HCT116 (cell line): ENCODE measurements at regions not wholly inside any gene's neighbourhood (a gene's known extent, or its start where the extent isn't known, plus 50 kb on each side); places are given as distances from the start of the nearest gene placed in this dataset.
A peak's percentile ranks its signal among the peaks of the same experiment; 100 is the strongest.

Source experiments
- ATAC-seq: fragments of 200-7000 bp; cut with Tn5 transposase; 2 replicates; pipeline ENCODE4 v1.9.1; 2020; ENCODE audit warnings: mild to moderate bottlenecking, moderate library complexity
- BruUV-seq: library from RNA; stranded (reverse); fragments of 400-500 nt; replicated peaks from 2 replicates; lab custom pipeline; 2021; lab: Mats Ljungman, UMichigan
- CTCF ChIA-PET: fragments of 300-600 bp; sonication (Branson Sonifier 250); formaldehyde crosslinking; loops from one replicate; lab custom pipeline; 2021; ENCODE audit warnings: antibody characterized with exemption; lab: Charles Lee
- POLR2A ChIA-PET: fragments of 300-600, 350-600 bp; sonication (Branson Sonifier 250); formaldehyde crosslinking; loops from one replicate; lab custom pipeline; 2021; ENCODE audit warnings: antibody characterized with exemption; lab: Charles Lee
- RAD21 ChIA-PET, 2 experiments: fragments of 300-600 bp; sonication (Branson Sonifier 250); formaldehyde crosslinking; loops; one replicate each; lab custom pipeline; 2023; ENCODE audit warnings: low total read pairs in 2 of 2; ENCODE audit not compliant: uncharacterized antibody in 2 of 2, unreplicated experiment in 2 of 2, low non-redundant PET in 1 of 2; lab: Charles Lee
- DNase-seq: peaks from one replicate; pipeline ENCODE4 v3.0.0-alpha.2; 2010; ENCODE audit warnings: low read depth, low spot score
- H2AFZ ChIP-seq: fragments of 200-600 bp; shearing (Covaris generic), sonication (generic); 2 replicates; pipeline ENCODE4 v1.6.1; 2017; ENCODE audit warnings: low read depth, mixed run types, mixed read lengths, antibody characterized with exemption, low read length; ENCODE audit not compliant: poor library complexity, severe bottlenecking
- H3K27ac ChIP-seq: 2 replicates; pipeline ENCODE4 v1.5.1; 2012; ENCODE audit warnings: low read depth, low read length
- H3K27me3 ChIP-seq: fragments of 200-600 bp; sonication (generic); 2 replicates; pipeline ENCODE4 v1.6.1; 2016; ENCODE audit warnings: mixed run types, low read length, mixed read lengths; ENCODE audit not compliant: insufficient read depth
- H3K36me3 ChIP-seq, 2 experiments: fragments of 200-500 bp in 1 of 2; fragments of 200-600 bp in 1 of 2; sonication (Bioruptor generic) in 1 of 2; sonication (generic) in 1 of 2; 2 replicates each; pipeline versions ENCODE4 v1.5.1 to v1.6.1; 2014 to 2016; ENCODE audit warnings: low read length in 2 of 2, inconsistent platforms in 1 of 2, mixed read lengths in 1 of 2, mixed run types in 1 of 2; ENCODE audit not compliant: insufficient read depth in 2 of 2, control insufficient read depth in 1 of 2
- H3K4me1 ChIP-seq, 2 experiments: fragments of 200-600 bp in 1 of 2; sonication (generic) in 1 of 2; 2 replicates each; pipeline versions ENCODE4 v1.5.1 to v1.6.1; 2012 to 2017; ENCODE audit warnings: low read length in 2 of 2, inconsistent platforms in 1 of 2, mild to moderate bottlenecking in 1 of 2, mixed read lengths in 1 of 2, mixed run types in 1 of 2, moderate library complexity in 1 of 2; ENCODE audit not compliant: insufficient read depth in 2 of 2, control insufficient read depth in 1 of 2
- H3K4me2 ChIP-seq: fragments of 200-600 bp; sonication (generic); 2 replicates; pipeline ENCODE4 v1.6.1; 2017; ENCODE audit warnings: mixed run types, low read length, mixed read lengths
- H3K4me3 ChIP-seq, 2 experiments: fragments of 200-600 bp in 1 of 2; sonication (generic) in 1 of 2; replicated peaks in 1 of 2; 2 replicates each; pipeline ENCODE4 v1.5.1; 2011 to 2016; ENCODE audit warnings: low read length in 2 of 2, control low read depth in 1 of 2, low read depth in 1 of 2, mild to moderate bottlenecking in 1 of 2, mixed read lengths in 1 of 2, mixed run types in 1 of 2
- H3K79me2 ChIP-seq: fragments of 200-600 bp; sonication (generic); 2 replicates; pipeline ENCODE4 v1.6.1; 2017; ENCODE audit warnings: mild to moderate bottlenecking, mixed run types, low read length, moderate library complexity, mixed read lengths; ENCODE audit not compliant: insufficient read depth
- H3K9ac ChIP-seq: fragments of 200-600 bp; sonication (generic); 2 replicates; pipeline ENCODE4 v1.6.1; 2016; ENCODE audit warnings: low read length, mixed read lengths
- H3K9me2 ChIP-seq: fragments of 200-600 bp; sonication (generic), shearing (Covaris generic); 2 replicates; pipeline ENCODE4 v1.6.1; 2017; ENCODE audit warnings: mixed run types, mild to moderate bottlenecking, moderate library complexity; ENCODE audit not compliant: insufficient read depth
- H3K9me3 ChIP-seq, 2 experiments: fragments of 200-500 bp in 1 of 2; fragments of 200-600 bp in 1 of 2; sonication (Bioruptor generic) in 1 of 2; sonication (generic) in 1 of 2; 2 replicates each; pipeline ENCODE4 v1.6.1; 2014 to 2017; ENCODE audit warnings: low read length in 2 of 2, mixed read lengths in 2 of 2, inconsistent platforms in 1 of 2, low read depth in 1 of 2, mild to moderate bottlenecking in 1 of 2, mixed run types in 1 of 2, moderate library complexity in 1 of 2; ENCODE audit not compliant: control insufficient read depth in 1 of 2, insufficient read depth in 1 of 2
- H4K20me1 ChIP-seq: fragments of 200-600 bp; sonication (generic), shearing (Covaris generic); 2 replicates; pipeline ENCODE4 v1.6.1; 2017; ENCODE audit warnings: mixed run types, mild to moderate bottlenecking, moderate library complexity; ENCODE audit not compliant: insufficient read depth
- CBX3 ChIP-seq: IDR thresholded peaks from 2 replicates; pipeline ENCODE4 v1.6.1; 2012; ENCODE audit warnings: low read depth
- EGR1 ChIP-seq: IDR thresholded peaks from 2 replicates; pipeline ENCODE4 v1.6.1; 2012; ENCODE audit warnings: low read depth
- ELF1 ChIP-seq: IDR thresholded peaks from 2 replicates; pipeline ENCODE4 v1.6.1; 2012; ENCODE audit warnings: low read depth, borderline replicate concordance
- EZH2phosphoT487 ChIP-seq: fragments of 200-600 bp; IDR thresholded peaks from 2 replicates; pipeline ENCODE4 v1.6.1; 2018; ENCODE audit warnings: antibody characterized with exemption, borderline replicate concordance
- FOSL1 ChIP-seq: IDR thresholded peaks from 2 replicates; pipeline ENCODE4 v1.6.1; 2012; ENCODE audit warnings: low read depth
- JUND ChIP-seq: IDR thresholded peaks from 2 replicates; pipeline ENCODE4 v1.6.1; 2012
- POLR2AphosphoS5 ChIP-seq: IDR thresholded peaks from 2 replicates; pipeline ENCODE4 v1.6.1; 2011; ENCODE audit warnings: mild to moderate bottlenecking, low read depth, low read length, moderate library complexity
- RAD21 ChIP-seq: IDR thresholded peaks from 2 replicates; pipeline ENCODE4 v1.6.1; 2012; ENCODE audit warnings: low read depth, mild to moderate bottlenecking
- YY1 ChIP-seq: IDR thresholded peaks from 2 replicates; pipeline ENCODE4 v1.6.1; 2011; ENCODE audit warnings: low read length, low read depth, moderate library complexity, mild to moderate bottlenecking; ENCODE audit not compliant: insufficient replicate concordance; ENCODE audit errors: extremely low read depth
- ZFX ChIP-seq: fragments of 450-650 bp; IDR thresholded peaks from 2 replicates; pipeline ENCODE4 v1.6.1; 2017
- ZNF274 ChIP-seq: fragments of 200-500 bp; sonication (Bioruptor generic); IDR thresholded peaks from 2 replicates; pipeline ENCODE4 v1.6.1; 2014; ENCODE audit warnings: mild to moderate bottlenecking, low read depth, low read length, inconsistent platforms
- intact Hi-C: fragments of 100-400 bp; cut with micrococcal nuclease; formaldehyde crosslinking; loops from 2 replicates; pipeline ENCODE4 v1.10.0; 2022
- TF ChIP-seq, protein P1 (sequence below), 3 experiments: fragments of 200-600 bp in 1 of 3; sonication (generic) in 1 of 3; IDR thresholded peaks in 2 of 3; conservative IDR thresholded peaks in 1 of 3; 2 replicates each; pipeline ENCODE4 v1.5.1; 2012 to 2017; ENCODE audit warnings: low read depth in 2 of 3, low read length in 2 of 3, antibody characterized with exemption in 1 of 3, borderline replicate concordance in 1 of 3, control low read depth in 1 of 3, mild to moderate bottlenecking in 1 of 3, mixed read lengths in 1 of 3, mixed run types in 1 of 3, moderate library complexity in 1 of 3; ENCODE audit not compliant: insufficient read depth in 1 of 3
- TF ChIP-seq, protein P2 (sequence below): IDR thresholded peaks from 2 replicates; pipeline ENCODE4 v1.6.1; 2012
- TF ChIP-seq, protein P3 (sequence below): IDR thresholded peaks from 2 replicates; pipeline ENCODE4 v1.6.1; 2012
- TF ChIP-seq, protein P4 (sequence below): IDR thresholded peaks from 2 replicates; pipeline ENCODE4 v1.6.1; 2011; ENCODE audit warnings: mild to moderate bottlenecking, low read length, moderate library complexity; ENCODE audit not compliant: insufficient replicate concordance; ENCODE audit errors: extremely low read depth

GRCh38 chr5:39986614-39987013 is 561.8 kb upstream of the DAB2 start:
- intact Hi-C loops = no loop called here
- H3K79me2 ChIP-seq = no peaks in the 10 kb centered on the region
- no peak overlapping the region for H3K27ac ChIP-seq
- no TSS peak for BruUV-seq
- ATAC-seq (no peak), DNase-seq (no peak)
- H3K36me3 ChIP-seq = no peaks in the 10 kb centered on the region
- H3K9me3 ChIP-seq = no peaks in the 10 kb centered on the region
- H3K4me2 ChIP-seq = no peak overlapping the region
- no peaks in the 10 kb centered on the region for H3K9me2 ChIP-seq
- H3K4me1 ChIP-seq = no peaks in the 10 kb centered on the region
- H3K9ac ChIP-seq = no peak overlapping the region
- ChIA-PET RAD21 (no interaction called here), POLR2A (no interaction called here)
- no peaks in the 10 kb centered on the region for H3K27me3 ChIP-seq
- TF ChIP-seq, protein P1, sequence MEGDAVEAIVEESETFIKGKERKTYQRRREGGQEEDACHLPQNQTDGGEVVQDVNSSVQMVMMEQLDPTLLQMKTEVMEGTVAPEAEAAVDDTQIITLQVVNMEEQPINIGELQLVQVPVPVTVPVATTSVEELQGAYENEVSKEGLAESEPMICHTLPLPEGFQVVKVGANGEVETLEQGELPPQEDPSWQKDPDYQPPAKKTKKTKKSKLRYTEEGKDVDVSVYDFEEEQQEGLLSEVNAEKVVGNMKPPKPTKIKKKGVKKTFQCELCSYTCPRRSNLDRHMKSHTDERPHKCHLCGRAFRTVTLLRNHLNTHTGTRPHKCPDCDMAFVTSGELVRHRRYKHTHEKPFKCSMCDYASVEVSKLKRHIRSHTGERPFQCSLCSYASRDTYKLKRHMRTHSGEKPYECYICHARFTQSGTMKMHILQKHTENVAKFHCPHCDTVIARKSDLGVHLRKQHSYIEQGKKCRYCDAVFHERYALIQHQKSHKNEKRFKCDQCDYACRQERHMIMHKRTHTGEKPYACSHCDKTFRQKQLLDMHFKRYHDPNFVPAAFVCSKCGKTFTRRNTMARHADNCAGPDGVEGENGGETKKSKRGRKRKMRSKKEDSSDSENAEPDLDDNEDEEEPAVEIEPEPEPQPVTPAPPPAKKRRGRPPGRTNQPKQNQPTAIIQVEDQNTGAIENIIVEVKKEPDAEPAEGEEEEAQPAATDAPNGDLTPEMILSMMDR (IDR thresholded peaks at IDR 0.05 in 2 of 3, conservative IDR thresholded peaks at IDR 0.05 in 1 of 3; ENCODE audit: borderline replicate concordance in 1 of 3, insufficient read depth in 1 of 3, low read depth in 2 of 3, low read length in 2 of 3) = peak in 2 of 3 experiments; percentile 21 to 41; a peak in 3 of 6 replicates
- TF ChIP-seq RAD21 (0 out of 2 replicates have a peak, but pooled peaks have one; percentile 23), ZNF274 (no peak)
- TF ChIP-seq, all 23 proteins: peak for 2
- Histone ChIP-seq H2AFZ (no peak overlapping the region), H4K20me1 (no peaks in the 10 kb centered on the region), H3K4me3 (no peak overlapping the region)
- CTCF ChIA-PET = no interaction called here

GRCh38 chr5:39980056-39980455 is 555.3 kb upstream of the DAB2 start:
- ChIA-PET CTCF (no interaction called here), POLR2A (no interaction called here), RAD21 (no interaction called here)
- BruUV-seq = no TSS peak
- ATAC-seq = no peak
- Histone ChIP-seq H3K9me3 (no peaks in the 10 kb centered on the region), H3K9ac (no peak overlapping the region), H4K20me1 (no peaks in the 10 kb centered on the region), H3K27me3 (no peaks in the 10 kb centered on the region), H3K4me3 (no peak overlapping the region), H3K4me2 (no peak overlapping the region), H3K9me2 (no peaks in the 10 kb centered on the region), H2AFZ (no peak overlapping the region), H3K4me1 (no peaks in the 10 kb centered on the region), H3K36me3 (no peaks in the 10 kb centered on the region), H3K79me2 (no peaks in the 10 kb centered on the region), H3K27ac (no peak overlapping the region)
- DNase-seq = no peak
- intact Hi-C loops = no loop called here
- TF ChIP-seq FOSL1 (no peak), ELF1 (no peak), RAD21 (no peak), YY1 (no peak), POLR2AphosphoS5 (no peak), EGR1 (no peak), ZFX (no peak), JUND (no peak), CBX3 (no peak), EZH2phosphoT487 (no peak)
- TF ChIP-seq, protein P2, sequence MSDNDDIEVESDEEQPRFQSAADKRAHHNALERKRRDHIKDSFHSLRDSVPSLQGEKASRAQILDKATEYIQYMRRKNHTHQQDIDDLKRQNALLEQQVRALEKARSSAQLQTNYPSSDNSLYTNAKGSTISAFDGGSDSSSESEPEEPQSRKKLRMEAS = no peak
- TF ChIP-seq, protein P3, sequence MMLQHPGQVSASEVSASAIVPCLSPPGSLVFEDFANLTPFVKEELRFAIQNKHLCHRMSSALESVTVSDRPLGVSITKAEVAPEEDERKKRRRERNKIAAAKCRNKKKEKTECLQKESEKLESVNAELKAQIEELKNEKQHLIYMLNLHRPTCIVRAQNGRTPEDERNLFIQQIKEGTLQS = no peak
- TF ChIP-seq, protein P4, sequence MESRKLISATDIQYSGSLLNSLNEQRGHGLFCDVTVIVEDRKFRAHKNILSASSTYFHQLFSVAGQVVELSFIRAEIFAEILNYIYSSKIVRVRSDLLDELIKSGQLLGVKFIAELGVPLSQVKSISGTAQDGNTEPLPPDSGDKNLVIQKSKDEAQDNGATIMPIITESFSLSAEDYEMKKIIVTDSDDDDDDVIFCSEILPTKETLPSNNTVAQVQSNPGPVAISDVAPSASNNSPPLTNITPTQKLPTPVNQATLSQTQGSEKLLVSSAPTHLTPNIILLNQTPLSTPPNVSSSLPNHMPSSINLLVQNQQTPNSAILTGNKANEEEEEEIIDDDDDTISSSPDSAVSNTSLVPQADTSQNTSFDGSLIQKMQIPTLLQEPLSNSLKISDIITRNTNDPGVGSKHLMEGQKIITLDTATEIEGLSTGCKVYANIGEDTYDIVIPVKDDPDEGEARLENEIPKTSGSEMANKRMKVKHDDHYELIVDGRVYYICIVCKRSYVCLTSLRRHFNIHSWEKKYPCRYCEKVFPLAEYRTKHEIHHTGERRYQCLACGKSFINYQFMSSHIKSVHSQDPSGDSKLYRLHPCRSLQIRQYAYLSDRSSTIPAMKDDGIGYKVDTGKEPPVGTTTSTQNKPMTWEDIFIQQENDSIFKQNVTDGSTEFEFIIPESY = no peak
